Nephron (organoid): ENCODE measurements at regions not wholly inside any gene's neighbourhood (a gene's known extent, or its start where the extent isn't known, plus 50 kb on each side); places are given as distances from the start of the nearest gene placed in this dataset.
A peak's percentile ranks its signal among the peaks of the same experiment; 100 is the strongest.

Source experiments
- H3K27ac Mint-ChIP-seq, 3 experiments: 2 replicates each; pipeline ENCODE4 v1.8.0; 2020; ENCODE audit warnings: mixed read lengths in 3 of 3, mild to moderate bottlenecking in 2 of 3, moderate library complexity in 1 of 3
- H3K27me3 Mint-ChIP-seq: 2 replicates; pipeline ENCODE4 v1.8.0; 2021; ENCODE audit warnings: low read depth, mild to moderate bottlenecking, moderate library complexity, mixed read lengths
- H3K36me3 Mint-ChIP-seq: 2 replicates; pipeline ENCODE4 v1.8.0; 2020; ENCODE audit warnings: low read depth, mixed read lengths
- H3K4me1 Mint-ChIP-seq: 2 replicates; pipeline ENCODE4 v1.8.0; 2020; ENCODE audit warnings: mixed read lengths
- H3K4me3 Mint-ChIP-seq, 3 experiments: 2 replicates each; pipeline ENCODE4 v1.8.0; 2020; ENCODE audit warnings: mild to moderate bottlenecking in 3 of 3, mixed read lengths in 3 of 3, moderate library complexity in 2 of 3
- H3K9me3 Mint-ChIP-seq: 2 replicates; pipeline ENCODE4 v1.8.0; 2020; ENCODE audit warnings: mixed read lengths
- CTCF ChIP-seq, 3 experiments: fragments of 200-600 bp; sonication (generic); IDR thresholded peaks; one replicate each; pipeline ENCODE4 v1.5.0; 2021; ENCODE audit warnings: antibody characterized with exemption in 3 of 3; ENCODE audit not compliant: unreplicated experiment in 3 of 3

- Mint-ChIP-seq H3K4me3 (no peak overlapping the region), H3K9me3 (peaks cover 13% of the 10 kb centered on the region), H3K27me3 (peaks cover 3% of the 10 kb centered on the region), H3K36me3 (no peaks in the 10 kb centered on the region), H3K27ac (peak overlapping the region; percentile 62 to 80 (median 78)), H3K4me1 (peaks cover 43% of the 10 kb centered on the region)
- no peak for TF ChIP-seq CTCF (IDR thresholded peaks at IDR 0.05; ENCODE audit: unreplicated experiment in 3 of 3)
Measured at GRCh38 chr9:13603921-13604320, 324.4 kb upstream of the MPDZ start.

- H3K4me1 Mint-ChIP-seq: peaks cover 17% of the 10 kb centered on the region
- no peaks in the 10 kb centered on the region for H3K36me3 Mint-ChIP-seq
- no peak for TF ChIP-seq CTCF (IDR thresholded peaks at IDR 0.05; ENCODE audit: unreplicated experiment in 3 of 3)
- peak overlapping the region; percentile 23 to 53 (median 25) for H3K27ac Mint-ChIP-seq
- H3K9me3 Mint-ChIP-seq: peaks cover 7% of the 10 kb centered on the region
- no peak overlapping the region for H3K4me3 Mint-ChIP-seq
- H3K27me3 Mint-ChIP-seq: peaks cover 3% of the 10 kb centered on the region
Measured at GRCh38 chr9:13598738-13599137, 319.2 kb upstream of the MPDZ start.

- no peak for TF ChIP-seq CTCF (IDR thresholded peaks at IDR 0.05; ENCODE audit: unreplicated experiment in 3 of 3)
- peaks cover 17% of the 10 kb centered on the region for H3K4me1 Mint-ChIP-seq
- H3K9me3 Mint-ChIP-seq: no peaks in the 10 kb centered on the region
- no peaks in the 10 kb centered on the region for H3K36me3 Mint-ChIP-seq
- H3K27ac Mint-ChIP-seq: peak overlapping the region; percentile 86 to 93 (median 92)
- H3K27me3 Mint-ChIP-seq: no peaks in the 10 kb centered on the region
- H3K4me3 Mint-ChIP-seq: no peak overlapping the region
Measured at GRCh38 chr9:13597427-13597826, 317.9 kb upstream of the MPDZ start.

GRCh38 chr9:13597004-13597403, 317.5 kb upstream of the MPDZ start:
- peaks cover 19% of the 10 kb centered on the region for H3K4me1 Mint-ChIP-seq
- no peaks in the 10 kb centered on the region for H3K27me3 Mint-ChIP-seq
- H3K27ac Mint-ChIP-seq: peak overlapping the region; percentile 86 to 93 (median 92)
- no peak overlapping the region for H3K4me3 Mint-ChIP-seq
- no peaks in the 10 kb centered on the region for H3K36me3 Mint-ChIP-seq
- no peak for TF ChIP-seq CTCF (IDR thresholded peaks at IDR 0.05; ENCODE audit: unreplicated experiment in 3 of 3)
- no peaks in the 10 kb centered on the region for H3K9me3 Mint-ChIP-seq

DNA sequence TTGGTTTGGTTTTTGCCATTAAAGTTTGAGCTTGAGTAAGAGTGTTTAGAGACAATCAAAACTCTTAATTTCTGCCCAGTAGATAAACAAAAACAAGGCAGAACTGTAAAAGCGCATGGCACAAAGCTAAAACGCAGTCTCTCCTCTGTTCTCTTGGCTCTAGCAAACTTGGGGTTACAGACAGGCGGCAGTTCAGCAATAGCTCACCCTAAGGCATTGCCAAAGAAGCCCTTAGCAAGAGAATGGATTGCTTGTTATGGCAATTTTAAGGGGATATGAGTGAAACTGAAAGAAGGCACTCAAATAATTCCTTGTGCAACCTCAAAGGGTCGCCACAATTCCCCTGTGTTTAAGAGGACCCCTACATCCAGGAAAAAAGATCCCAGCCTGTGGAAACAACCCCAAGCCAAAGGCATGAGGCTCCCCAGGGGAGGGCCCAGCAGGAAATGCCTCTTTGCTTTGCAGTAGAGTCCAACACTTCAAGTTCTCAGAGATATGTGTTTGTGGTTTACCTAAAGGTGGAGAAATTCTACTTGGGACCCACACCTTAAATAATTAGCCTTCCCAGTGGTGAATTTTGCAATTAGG, 317.0 kb upstream of the MPDZ start:
- Mint-ChIP-seq H3K4me3 (no peak overlapping the region), H3K9me3 (no peaks in the 10 kb centered on the region), H3K4me1 (peaks cover 24% of the 10 kb centered on the region), H3K27me3 (no peaks in the 10 kb centered on the region), H3K27ac (peak overlapping the region; percentile 86 to 93 (median 92)), H3K36me3 (no peaks in the 10 kb centered on the region)
- no peak for TF ChIP-seq CTCF (IDR thresholded peaks at IDR 0.05; ENCODE audit: unreplicated experiment in 3 of 3)

DNA sequence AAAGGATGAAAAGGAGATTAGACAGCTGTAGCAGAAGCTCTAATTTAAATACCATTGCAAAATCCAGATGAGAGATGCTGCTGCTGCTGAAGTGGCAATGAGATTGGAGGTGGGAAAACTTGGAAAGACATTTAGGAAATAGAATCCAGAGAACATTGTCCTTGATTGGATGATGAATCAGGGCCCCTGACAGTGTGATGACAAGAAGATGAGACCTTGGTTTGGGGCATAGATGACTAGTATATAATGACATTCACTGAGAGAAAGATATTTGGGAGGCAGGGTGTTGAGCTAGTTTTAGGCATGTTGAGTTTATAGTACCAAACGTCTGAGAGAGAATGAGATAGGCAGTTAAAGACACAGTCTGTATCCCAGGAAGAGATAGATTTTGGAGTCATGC, 311.5 kb upstream of the MPDZ start:
- H3K36me3 Mint-ChIP-seq: no peaks in the 10 kb centered on the region
- peaks cover 15% of the 10 kb centered on the region for H3K4me1 Mint-ChIP-seq
- no peaks in the 10 kb centered on the region for H3K9me3 Mint-ChIP-seq
- no peak for TF ChIP-seq CTCF (IDR thresholded peaks at IDR 0.05; ENCODE audit: unreplicated experiment in 3 of 3)
- H3K27ac Mint-ChIP-seq: peak overlapping the region in 1 of 3 experiments; percentile 61
- no peaks in the 10 kb centered on the region for H3K27me3 Mint-ChIP-seq
- H3K4me3 Mint-ChIP-seq: no peak overlapping the region
